Cardiac septum (tissue), 1 donor: ENCODE measurements at regions not wholly inside any gene's neighbourhood (a gene's known extent, or its start where the extent isn't known, plus 50 kb on each side); places are given as distances from the start of the nearest gene placed in this dataset.
"Not testable (repeated sequence)": the region's sequence is repeated elsewhere in the genome, so short reads cannot be mapped to it uniquely, and the experiment has no call there.

ENCODE experiments used
- DNase-seq: peaks from one replicate; pipeline ENCODE4 v3.0.0-alpha.2; 2020; ENCODE audit warnings: low spot score
- intact Hi-C: fragments of 100-400 bp; cut with DNase I; formaldehyde crosslinking; loops from one replicate; pipeline ENCODE4 v1.14.0; 2022
- donor health status: DM: no; HTN: no; CAD: no.

DNA sequence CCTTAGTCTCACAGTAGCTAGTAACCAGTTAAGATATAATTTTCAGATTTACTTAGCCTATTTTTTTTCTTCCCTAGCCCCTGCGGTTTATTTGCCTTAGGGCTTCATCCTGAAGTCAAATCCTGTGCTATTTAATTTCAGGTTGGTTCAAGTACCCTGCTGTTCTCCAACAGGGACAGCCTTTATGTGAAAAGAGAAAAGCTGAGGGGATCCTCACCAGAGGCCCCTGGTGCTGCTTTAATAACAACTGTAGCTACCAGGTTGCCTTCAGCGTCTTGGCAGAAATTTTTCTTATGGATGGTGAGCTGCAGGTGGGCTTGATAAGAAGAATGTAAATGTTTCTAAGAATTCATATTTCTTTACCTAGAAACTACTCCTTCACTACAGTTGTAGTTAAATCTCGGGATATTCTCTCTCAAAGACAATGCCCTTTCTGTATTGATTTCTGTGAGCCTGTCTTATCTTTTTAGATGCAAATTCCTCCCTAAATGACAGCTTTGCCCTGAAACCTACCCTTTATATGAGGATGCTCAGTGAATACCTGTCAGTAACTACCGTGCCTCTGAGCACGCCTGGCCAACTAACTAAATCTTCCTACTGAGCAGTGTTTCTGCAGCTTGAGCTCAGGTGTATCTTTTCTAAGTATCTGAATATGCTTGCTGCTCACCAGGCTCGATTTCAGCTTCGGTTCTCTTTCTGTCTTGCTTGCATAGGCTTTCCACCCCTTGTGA is 320.5 kb downstream of the MMUT start:
- intact Hi-C loops: no loop called here
- DNase-seq: no peak

DNA sequence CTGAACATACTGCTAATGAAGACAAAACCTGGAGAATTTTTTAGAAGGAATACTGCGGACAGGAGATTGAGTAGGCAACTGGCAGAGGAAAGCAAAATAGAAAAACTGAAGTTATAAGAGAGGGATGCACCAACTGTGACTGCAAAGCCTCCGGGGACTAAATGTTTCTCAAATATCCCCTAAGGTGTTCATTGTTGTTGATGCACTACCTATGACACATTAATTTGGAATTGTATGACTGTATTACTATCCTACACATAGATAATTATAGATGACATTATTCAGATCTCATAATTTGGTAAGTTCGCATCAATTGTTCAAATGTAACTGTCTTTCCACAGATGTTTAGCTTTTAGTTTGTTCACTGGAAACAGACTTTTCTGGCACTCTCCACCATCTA is 341.1 kb downstream of the MMUT start:
- intact Hi-C loops: no loop called here
- DNase-seq: no peak

DNA sequence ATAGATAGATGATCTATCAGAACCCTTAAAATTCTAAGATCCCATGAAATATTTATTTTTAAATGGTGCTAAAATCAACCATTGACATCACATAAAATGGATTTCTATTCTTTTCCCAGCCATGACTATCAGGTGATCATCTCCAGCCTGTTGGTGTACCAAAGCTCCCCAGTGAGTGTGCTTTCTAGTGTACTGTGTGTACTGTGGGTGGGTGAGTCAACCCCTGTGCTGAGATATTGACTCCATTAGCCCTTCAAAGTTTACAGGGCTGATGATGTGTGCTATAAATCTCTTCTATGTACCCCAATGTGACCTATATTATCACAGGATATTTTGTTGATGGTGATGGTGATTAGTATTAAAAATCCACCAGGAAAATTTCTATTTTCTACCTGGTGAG is 344.6 kb downstream of the MMUT start:
- intact Hi-C loops: no loop called here
- no peak for DNase-seq

DNA sequence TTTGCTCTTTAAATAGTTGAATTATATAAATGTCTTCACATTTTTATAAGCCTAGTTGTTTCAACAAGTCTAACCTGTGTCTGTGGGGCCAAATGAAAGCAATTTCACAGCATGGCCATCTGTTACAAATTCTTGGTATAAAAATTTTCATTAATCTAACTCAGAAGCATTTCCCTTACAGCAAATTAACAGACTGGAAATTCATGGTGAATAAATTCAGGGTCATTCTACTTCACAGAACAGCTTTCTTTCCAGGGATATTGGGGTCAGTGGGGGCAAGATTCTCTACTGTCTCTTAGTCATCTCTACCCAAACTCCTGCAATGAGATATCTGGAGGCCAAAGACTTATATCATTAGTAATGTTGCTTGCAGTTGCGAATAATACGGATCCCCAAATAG is 352.1 kb downstream of the MMUT start:
- intact Hi-C loops: no loop called here
- no peak for DNase-seq

DNA sequence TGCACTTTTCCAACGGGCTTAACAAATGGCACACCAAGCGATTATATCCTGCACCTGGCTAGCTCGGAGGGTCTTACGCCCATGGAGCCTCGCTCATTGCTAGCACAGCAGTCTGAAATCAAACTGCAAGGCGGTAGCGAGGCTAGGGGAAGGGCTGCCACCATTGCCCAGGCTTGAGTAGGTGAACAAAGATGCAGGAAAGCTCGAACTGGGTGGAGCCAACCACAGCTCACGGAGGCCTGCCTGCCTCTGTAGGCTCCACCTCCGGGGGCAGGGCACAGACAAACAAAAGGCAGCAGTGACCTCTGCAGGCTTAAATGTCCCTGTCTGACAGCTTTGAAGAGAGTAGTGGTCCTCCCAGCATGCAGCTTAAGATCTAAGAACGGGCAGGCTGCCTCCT is 365.4 kb downstream of the MMUT start:
- intact Hi-C loops, DNase-seq: not testable (repeated sequence)

DNA sequence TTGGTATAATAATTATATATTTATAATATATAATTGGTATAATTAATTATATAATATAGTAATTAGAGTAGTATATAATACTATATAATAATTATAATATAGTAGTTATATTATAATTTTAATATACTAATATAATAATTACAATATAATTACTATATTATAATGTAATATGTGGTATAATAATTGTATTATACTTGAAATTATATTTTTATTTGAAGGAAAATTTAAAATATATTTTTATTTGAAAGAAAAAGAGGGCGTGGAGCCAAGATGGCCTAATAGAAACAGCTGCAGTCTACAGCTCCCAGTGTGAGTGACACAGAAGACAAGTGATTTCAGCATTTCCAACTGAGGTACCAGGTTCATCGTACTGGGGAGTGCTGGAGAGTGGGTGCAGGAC is 365.9 kb downstream of the MMUT start:
- DNase-seq: no peak
- intact Hi-C loops: no loop called here

DNA sequence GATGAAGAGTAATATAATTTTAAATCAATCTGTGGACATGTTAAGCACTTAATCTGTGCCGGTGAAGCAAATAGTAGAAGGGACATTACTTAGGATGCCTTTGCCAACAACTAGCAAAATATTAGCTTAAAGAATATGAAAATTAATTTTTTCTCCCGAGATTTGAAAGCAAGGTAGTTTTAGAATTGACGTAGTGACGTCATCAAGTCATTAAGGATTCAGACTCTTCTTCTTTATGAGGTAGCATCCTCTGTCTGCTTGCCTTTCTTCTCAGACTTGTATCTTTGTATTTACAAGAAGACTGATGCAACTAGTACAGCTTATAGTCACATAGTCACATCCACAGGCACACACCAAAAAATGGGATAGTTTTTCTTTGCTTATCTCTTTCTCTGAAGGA is 374.4 kb downstream of the MMUT start:
- DNase-seq: no peak
- intact Hi-C loops: no loop called here

DNA sequence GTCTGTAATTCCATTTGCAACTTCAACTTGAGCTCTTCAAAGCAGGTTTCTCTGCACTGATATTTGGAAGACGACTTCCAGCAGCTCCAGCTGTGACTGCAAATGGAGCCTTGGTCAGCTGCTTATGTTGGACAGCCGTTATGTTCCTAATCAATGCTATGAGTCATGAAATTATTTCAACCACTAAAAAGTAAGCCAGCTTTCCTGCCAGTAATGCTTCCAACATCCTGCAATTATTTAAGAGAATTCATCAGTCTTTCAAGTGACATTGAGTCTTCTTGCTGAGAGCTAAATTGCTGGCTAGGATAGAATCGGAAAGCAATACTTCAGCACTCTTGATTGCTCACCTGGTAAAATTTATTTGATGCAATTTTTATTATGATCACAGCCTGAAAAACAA is 375.7 kb downstream of the MMUT start:
- intact Hi-C loops: no loop called here
- DNase-seq: no peak

DNA sequence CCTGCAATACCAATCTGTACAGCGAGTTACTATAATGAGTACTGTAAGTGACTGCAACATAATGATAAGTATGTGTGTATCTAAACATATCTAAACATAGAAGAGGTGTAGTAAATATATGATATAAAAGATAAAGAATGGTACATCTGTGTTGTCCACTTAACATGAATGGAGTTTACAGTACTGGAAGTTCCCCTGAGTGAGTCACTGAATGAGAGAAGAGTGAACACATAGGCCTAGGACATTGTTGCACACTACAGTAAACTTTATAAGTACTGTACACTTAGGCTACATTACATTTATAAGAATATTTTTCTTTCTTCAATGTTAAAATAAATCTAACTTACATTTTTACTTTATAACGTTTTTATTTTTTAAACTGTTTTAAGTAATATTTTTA is 380.4 kb downstream of the MMUT start:
- DNase-seq: no peak

DNA sequence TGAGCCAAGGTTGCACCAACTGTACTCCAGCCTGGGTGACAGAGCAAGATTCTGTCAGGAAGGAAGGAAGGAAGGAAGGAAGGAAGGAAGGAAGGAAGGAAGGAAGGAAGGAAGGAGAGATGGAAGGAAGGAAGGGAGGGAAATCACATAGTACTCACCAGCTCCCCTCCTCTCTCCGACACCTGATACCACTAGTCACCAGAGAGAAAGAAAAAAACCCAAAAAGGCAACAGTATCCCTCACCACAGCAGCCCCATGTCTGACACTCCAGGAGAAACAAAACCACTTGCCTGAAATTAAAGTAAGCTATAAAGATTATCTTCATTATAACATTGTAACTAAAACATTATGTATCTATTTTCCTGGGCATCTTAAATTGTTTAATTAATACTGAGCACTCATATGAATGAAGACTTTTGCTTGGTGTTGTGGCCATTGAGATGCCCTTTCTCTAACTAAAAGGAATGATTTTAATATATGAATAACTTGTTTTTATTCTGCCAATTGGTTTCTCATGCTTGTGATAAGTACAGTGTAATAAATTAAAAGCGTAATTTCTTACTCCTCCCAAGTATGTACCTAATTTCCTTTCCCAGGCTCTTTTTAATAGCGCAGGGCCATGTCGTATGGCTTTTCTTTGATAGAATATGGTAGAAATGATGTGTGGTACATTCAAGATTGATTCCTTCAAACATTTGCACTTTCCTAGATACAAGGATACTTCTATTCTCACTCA is 390.0 kb downstream of the MMUT start:
- DNase-seq: no peak
- intact Hi-C loops: no loop called here

More for the DNA sequence above, 380.4 kb downstream of the MMUT start:
- intact Hi-C loops: no loop called here

DNA sequence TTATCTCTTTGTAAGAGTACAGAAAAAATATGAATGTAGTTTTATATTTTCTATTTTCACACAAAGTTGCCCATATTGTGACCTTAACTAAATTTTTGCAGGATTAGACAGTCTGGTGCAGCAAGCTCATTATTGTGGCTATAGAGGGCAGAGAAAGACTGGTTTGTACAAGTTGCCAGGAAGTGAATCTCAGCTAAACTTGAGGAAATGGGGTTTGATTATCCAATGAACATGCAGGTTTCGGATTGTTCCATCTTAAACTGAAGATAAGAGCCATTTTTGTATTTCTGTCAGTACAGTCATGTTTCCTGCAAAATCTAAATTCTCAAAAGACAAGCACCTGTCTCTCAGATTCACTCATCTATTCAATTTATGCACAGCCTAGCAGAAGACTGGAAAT is 390.9 kb downstream of the MMUT start:
- intact Hi-C loops: no loop called here
- DNase-seq: no peak

DNA sequence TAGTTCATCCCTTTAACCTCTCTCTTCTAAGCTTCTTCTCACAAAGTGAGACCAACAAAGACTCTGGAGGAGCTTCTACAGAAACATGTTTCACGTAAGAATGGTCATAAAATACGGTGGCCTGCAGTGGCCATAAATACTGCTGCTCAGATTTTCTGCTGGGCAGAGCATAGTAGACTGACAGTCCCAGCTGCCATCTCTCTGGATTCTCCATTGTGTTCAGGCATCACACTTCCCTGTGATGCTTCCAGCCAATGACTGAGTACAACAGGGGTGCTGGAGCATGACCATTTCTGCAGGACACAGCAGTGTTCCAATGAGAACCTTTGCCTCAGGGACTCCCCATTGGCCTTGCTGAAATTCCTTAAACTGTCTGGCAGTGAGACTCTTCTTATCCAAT is 392.6 kb downstream of the MMUT start:
- DNase-seq: no peak
- intact Hi-C loops: no loop called here

DNA sequence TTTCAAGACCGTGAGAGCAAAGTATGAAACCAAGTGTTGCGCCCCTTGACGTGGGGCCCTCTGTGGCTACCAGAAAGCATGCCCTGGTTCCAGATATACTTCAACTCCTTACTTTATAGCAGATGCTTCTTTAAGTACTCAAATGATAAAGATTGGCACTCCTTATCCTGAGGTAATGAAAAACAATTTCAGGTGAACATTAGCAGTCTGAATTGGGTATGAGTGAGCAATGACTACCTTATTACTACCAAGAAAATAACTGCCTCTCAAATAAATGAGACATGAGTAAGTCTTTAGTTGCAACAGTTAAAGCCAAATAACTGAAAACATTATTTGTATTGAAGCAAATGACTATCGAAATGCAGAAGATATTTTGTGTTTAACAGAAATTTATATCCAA is 408.7 kb downstream of the MMUT start:
- no peak for DNase-seq
- intact Hi-C loops: no loop called here

DNA sequence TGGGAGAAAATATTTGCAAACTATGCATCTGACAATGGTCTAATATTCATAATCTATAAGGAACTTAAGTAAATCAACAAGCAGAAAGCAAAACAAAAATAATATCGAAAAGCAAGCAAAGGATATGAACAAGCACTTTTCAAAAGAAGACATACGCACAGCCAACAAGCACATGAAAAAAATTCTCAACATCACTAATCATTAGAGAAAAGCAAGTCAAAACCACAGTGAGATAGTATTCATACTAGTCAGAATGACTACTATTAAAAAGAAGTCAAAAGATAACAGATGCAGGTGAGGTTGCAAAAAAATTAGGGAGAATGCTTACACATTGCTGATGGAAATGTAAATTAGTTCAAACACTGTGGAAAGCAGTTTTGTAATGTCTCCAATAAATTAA is 410.2 kb downstream of the MMUT start:
- intact Hi-C loops: no loop called here
- DNase-seq: no peak

DNA sequence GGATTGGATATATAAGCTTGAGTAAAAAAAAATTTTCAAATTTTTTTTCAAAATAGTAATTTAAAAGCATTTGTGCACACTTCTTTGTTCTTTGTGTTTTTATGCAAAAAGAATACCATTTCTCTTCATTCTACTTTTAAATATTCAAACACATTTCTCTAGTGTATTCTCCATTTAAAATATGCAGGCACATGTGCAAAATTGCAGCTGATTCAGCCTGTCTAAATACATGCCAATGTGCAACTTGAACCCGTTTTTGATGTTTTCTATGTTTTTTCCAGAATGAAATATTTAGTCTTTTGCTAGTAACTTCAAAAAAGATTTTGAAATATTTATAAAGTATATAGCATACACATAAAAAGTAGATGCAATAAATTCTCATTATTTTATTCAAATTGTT is 411.8 kb downstream of the MMUT start:
- intact Hi-C loops: no loop called here
- DNase-seq: no peak

DNA sequence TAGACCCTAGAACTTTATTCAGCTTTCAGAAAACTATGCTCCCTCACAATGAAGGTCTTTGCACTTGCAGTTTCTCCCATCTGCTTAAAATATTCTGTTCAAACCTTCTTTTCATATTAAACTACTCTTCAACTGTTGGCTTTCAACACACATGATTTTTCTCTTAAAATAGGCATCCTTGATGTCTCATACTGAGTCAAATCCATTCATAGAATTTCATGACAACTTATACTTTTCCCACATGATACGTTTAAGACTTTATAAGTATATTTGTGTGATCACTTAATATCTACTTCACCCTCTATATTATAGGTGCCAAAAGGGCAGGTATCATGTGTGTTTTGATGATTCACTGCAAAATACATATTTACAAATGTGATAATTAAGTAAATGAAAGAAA is 412.5 kb downstream of the MMUT start:
- DNase-seq: no peak
- intact Hi-C loops: no loop called here

DNA sequence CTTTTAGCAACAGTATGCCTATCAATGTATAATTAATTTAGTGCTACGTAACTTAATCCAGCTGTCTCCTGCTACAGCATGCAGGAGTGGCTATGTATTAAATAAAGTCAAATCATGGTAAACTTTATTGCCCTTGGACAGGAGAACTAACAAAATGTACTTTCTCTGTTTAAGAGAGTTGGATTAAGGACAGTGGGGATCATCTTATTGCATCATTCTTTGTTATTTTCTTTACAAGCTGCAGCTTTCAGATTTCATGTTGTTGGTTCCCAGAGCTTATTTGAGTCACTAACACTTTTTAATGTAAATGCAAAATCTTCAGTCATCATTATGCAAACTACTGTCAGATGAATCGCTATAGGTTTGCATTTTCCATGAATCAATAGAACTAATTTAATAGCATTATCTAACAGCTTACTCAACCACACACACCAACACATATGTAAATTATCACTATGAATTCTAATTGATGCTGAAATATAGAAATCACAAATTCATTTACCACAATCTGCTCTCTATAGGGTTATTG is 424.7 kb downstream of the MMUT start:
- intact Hi-C loops: no loop called here
- no peak for DNase-seq

DNA sequence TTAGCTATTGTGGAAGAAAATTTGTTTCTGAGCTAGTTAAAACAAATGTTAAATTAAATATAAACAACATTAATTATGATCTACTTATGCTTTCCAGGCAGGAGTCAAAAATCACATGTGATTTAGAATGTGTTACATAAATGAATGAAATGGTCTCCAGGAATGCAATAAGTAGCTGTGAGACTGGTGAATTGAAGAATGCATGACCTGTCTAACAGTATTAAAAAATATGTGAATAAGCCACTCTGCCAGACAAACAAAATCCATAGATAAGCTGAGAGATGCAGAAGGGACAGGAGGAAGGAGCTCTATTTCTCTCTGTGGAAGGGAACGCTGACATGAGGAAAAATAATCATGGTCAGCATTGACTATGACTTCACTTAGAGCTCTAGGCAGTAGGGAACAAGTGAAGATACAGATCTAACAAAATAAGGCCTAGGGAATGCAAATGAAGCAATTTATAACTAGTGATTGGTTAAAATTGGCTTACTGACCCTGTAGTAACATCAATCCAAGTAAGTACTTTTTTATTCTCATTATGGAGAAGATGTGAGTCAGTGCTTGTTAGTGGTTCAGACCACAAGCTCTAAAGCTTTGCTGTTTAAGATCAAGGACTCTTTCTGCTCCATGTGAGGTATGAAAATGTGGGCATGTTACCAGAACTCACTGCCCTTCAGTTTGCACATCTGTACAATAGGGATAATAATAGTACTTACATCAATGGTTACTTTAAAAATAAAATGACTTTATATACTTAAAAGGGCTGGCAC is 432.6 kb downstream of the MMUT start:
- intact Hi-C loops: no loop called here
- no peak for DNase-seq

DNA sequence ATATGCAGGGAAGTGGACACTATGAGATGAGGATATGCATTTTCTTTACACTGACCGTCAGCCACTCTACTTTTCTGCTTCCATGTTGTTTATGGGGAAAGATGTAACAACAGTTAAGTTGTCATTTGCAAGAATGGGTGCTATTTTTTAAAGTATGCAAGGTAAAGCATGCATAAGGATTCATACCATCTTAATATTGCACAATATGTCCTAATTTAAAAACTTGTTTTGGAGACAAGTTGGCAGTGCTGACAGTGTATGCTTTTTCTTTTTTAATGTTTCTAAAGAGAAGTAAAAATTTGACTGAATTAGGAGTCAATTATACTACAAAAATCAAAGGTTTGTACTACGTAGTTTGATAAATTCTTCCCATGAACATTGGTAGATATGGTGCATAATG is 435.4 kb downstream of the MMUT start:
- intact Hi-C loops: no loop called here

More for the DNA sequence above, 435.4 kb downstream of the MMUT start:
- DNase-seq: no peak
